ENCODE measurements at regions not wholly inside any gene's neighbourhood (a gene's known extent, or its start where the extent isn't known, plus 50 kb on each side); places are given as distances from the start of the nearest gene placed in this dataset.
A peak's percentile ranks its signal among the peaks of the same experiment; 100 is the strongest.

GRCh38 chr6:142542704-142543233 lies 241.0 kb downstream of the ADGRG6 start:
- DNase-seq, result no peak
- peaks cover 0 to 4% (median 0%) of the 10 kb centered on the region in 7 donors for H3K9me3 Mint-ChIP-seq

GRCh38 chr6:142543606-142544005 lies 241.8 kb downstream of the ADGRG6 start:
- Mint-ChIP-seq H3K27ac (no peak overlapping the region), H3K36me3 (no peaks in the 10 kb centered on the region), H3K4me3 (no peak overlapping the region), H3K4me1 (no peaks in the 10 kb centered on the region), H3K9me3 (no peaks in the 10 kb centered on the region), H3K27me3 (peaks cover 4 to 11% (median 6%) of the 10 kb centered on the region in 3 donors)
- ATAC-seq (ENCODE audit: low read depth in 2 of 2) (no peak), DNase-seq (no peak)

More at GRCh38 chr6:142542704-142543233, 241.0 kb downstream of the ADGRG6 start:
- no peak overlapping the region for H3K4me3 Mint-ChIP-seq
- H3K36me3 Mint-ChIP-seq, result no peaks in the 10 kb centered on the region
- peaks cover 0 to 4% (median 2%) of the 10 kb centered on the region in 3 donors for H3K27me3 Mint-ChIP-seq
- no peaks in the 10 kb centered on the region for H3K4me1 Mint-ChIP-seq
- ATAC-seq (ENCODE audit: low read depth in 2 of 2), result no peak
- peak overlapping the region in 1 of 6 donors; percentile 15 for H3K27ac Mint-ChIP-seq

- DNase-seq, result no peak
- Mint-ChIP-seq H3K36me3 (no peaks in the 10 kb centered on the region), H3K27me3 (peaks cover 4 to 13% (median 10%) of the 10 kb centered on the region in 3 donors), H3K4me1 (no peaks in the 10 kb centered on the region), H3K4me3 (no peak overlapping the region), H3K27ac (no peak overlapping the region), H3K9me3 (no peaks in the 10 kb centered on the region)
- ATAC-seq (ENCODE audit: low read depth in 2 of 2), result no peak
These were observed 242.5 kb downstream of the ADGRG6 start for GRCh38 chr6:142544199-142544838.

- Mint-ChIP-seq H3K4me3 (no peak overlapping the region), H3K27ac (no peak overlapping the region), H3K9me3 (no peaks in the 10 kb centered on the region), H3K36me3 (no peaks in the 10 kb centered on the region), H3K27me3 (peaks cover 4 to 14% (median 13%) of the 10 kb centered on the region in 3 donors), H3K4me1 (no peaks in the 10 kb centered on the region)
- no peak for ATAC-seq (ENCODE audit: low read depth in 2 of 2)
- DNase-seq, result no peak
These were observed 243.3 kb downstream of the ADGRG6 start for GRCh38 chr6:142545147-142545546.

- ATAC-seq (ENCODE audit: low read depth in 2 of 2) (no peak), DNase-seq (no peak)
- Mint-ChIP-seq H3K27me3 (peaks cover 4 to 14% (median 13%) of the 10 kb centered on the region in 3 donors), H3K36me3 (no peaks in the 10 kb centered on the region), H3K9me3 (peaks cover 0 to under 1% (median 0%) of the 10 kb centered on the region in 7 donors), H3K4me3 (no peak overlapping the region), H3K4me1 (no peaks in the 10 kb centered on the region), H3K27ac (no peak overlapping the region)
These were observed 246.8 kb downstream of the ADGRG6 start for GRCh38 chr6:142548566-142548965.

- no peaks in the 10 kb centered on the region for H3K36me3 Mint-ChIP-seq
- peaks cover 7 to 14% (median 13%) of the 10 kb centered on the region in 3 donors for H3K27me3 Mint-ChIP-seq
- H3K27ac Mint-ChIP-seq, result no peak overlapping the region
- no peak for ATAC-seq (ENCODE audit: low read depth in 2 of 2)
- H3K4me1 Mint-ChIP-seq, result no peaks in the 10 kb centered on the region
- DNase-seq, result no peak
- no peak overlapping the region for H3K4me3 Mint-ChIP-seq
- peaks cover 0 to 2% (median 0%) of the 10 kb centered on the region in 7 donors for H3K9me3 Mint-ChIP-seq
These were observed 248.7 kb downstream of the ADGRG6 start for GRCh38 chr6:142550310-142551063.

- Mint-ChIP-seq H3K27ac (no peak overlapping the region), H3K9me3 (peaks cover 0 to 2% (median 0%) of the 10 kb centered on the region in 7 donors), H3K4me1 (no peaks in the 10 kb centered on the region), H3K4me3 (no peak overlapping the region), H3K36me3 (no peaks in the 10 kb centered on the region), H3K27me3 (peaks cover 8 to 14% (median 13%) of the 10 kb centered on the region in 3 donors)
- no peak for DNase-seq
- ATAC-seq (ENCODE audit: low read depth in 2 of 2), result no peak
These were observed 249.5 kb downstream of the ADGRG6 start for GRCh38 chr6:142551274-142551811.

GRCh38 chr6:142558786-142559185 lies 257.0 kb downstream of the ADGRG6 start:
- Mint-ChIP-seq H3K27ac (no peak overlapping the region), H3K27me3 (peaks cover 0 to 10% (median 9%) of the 10 kb centered on the region in 3 donors), H3K4me1 (no peaks in the 10 kb centered on the region), H3K4me3 (no peak overlapping the region), H3K9me3 (peaks cover 0 to 2% (median 0%) of the 10 kb centered on the region in 7 donors), H3K36me3 (no peaks in the 10 kb centered on the region)
- ATAC-seq (ENCODE audit: low read depth in 2 of 2), result no peak
- no peak for DNase-seq

- peaks cover 0 to 10% (median 7%) of the 10 kb centered on the region in 3 donors for H3K27me3 Mint-ChIP-seq
- no peaks in the 10 kb centered on the region for H3K4me1 Mint-ChIP-seq
- no peak overlapping the region for H3K4me3 Mint-ChIP-seq
- ATAC-seq (ENCODE audit: low read depth in 2 of 2) (no peak), DNase-seq (no peak)
- peaks cover 0 to 2% (median 0%) of the 10 kb centered on the region in 7 donors for H3K9me3 Mint-ChIP-seq
- no peaks in the 10 kb centered on the region for H3K36me3 Mint-ChIP-seq
- no peak overlapping the region for H3K27ac Mint-ChIP-seq
These were observed 259.9 kb downstream of the ADGRG6 start for GRCh38 chr6:142561511-142562265.

- no peak overlapping the region for H3K27ac Mint-ChIP-seq
- no peak for ATAC-seq (ENCODE audit: low read depth in 2 of 2)
These were observed 261.1 kb downstream of the ADGRG6 start for GRCh38 chr6:142562865-142563264.

GRCh38 chr6:142566628-142567396 lies 265.0 kb downstream of the ADGRG6 start:
- Mint-ChIP-seq H3K4me3 (no peak overlapping the region), H3K36me3 (no peaks in the 10 kb centered on the region), H3K27ac (peak overlapping the region in 3 of 6 donors; percentile 5 to 84 (median 12))

More at GRCh38 chr6:142562865-142563264, 261.1 kb downstream of the ADGRG6 start:
- H3K27me3 Mint-ChIP-seq, result peaks cover 0 to 10% (median 7%) of the 10 kb centered on the region in 3 donors
- H3K9me3 Mint-ChIP-seq, result peaks cover 0 to 2% (median 0%) of the 10 kb centered on the region in 7 donors
- H3K4me1 Mint-ChIP-seq, result no peaks in the 10 kb centered on the region
- H3K4me3 Mint-ChIP-seq, result no peak overlapping the region
- DNase-seq, result no peak
- no peaks in the 10 kb centered on the region for H3K36me3 Mint-ChIP-seq

GRCh38 chr6:142567461-142567860 lies 265.7 kb downstream of the ADGRG6 start:
- no peaks in the 10 kb centered on the region for H3K4me1 Mint-ChIP-seq
- H3K4me3 Mint-ChIP-seq, result no peak overlapping the region
- H3K9me3 Mint-ChIP-seq, result no peaks in the 10 kb centered on the region
- peak overlapping the region in 1 of 6 donors; percentile 5 for H3K27ac Mint-ChIP-seq
- ATAC-seq (ENCODE audit: low read depth in 2 of 2) (no peak), DNase-seq (no peak)
- H3K36me3 Mint-ChIP-seq, result no peaks in the 10 kb centered on the region
- peaks cover 0 to 4% (median under 1%) of the 10 kb centered on the region in 3 donors for H3K27me3 Mint-ChIP-seq

More at GRCh38 chr6:142566628-142567396, 265.0 kb downstream of the ADGRG6 start:
- H3K4me1 Mint-ChIP-seq, result no peaks in the 10 kb centered on the region
- H3K9me3 Mint-ChIP-seq, result no peaks in the 10 kb centered on the region
- DNase-seq, result peak; percentile 18
- H3K27me3 Mint-ChIP-seq, result peaks cover 0 to 4% (median under 1%) of the 10 kb centered on the region in 3 donors
- ATAC-seq (ENCODE audit: low read depth in 2 of 2), result peak in 1 of 2 donors; percentile 41
